ENCODE measurements at regions not wholly inside any gene's neighbourhood (a gene's known extent, or its start where the extent isn't known, plus 50 kb on each side); places are given as distances from the start of the nearest gene placed in this dataset.

DNA sequence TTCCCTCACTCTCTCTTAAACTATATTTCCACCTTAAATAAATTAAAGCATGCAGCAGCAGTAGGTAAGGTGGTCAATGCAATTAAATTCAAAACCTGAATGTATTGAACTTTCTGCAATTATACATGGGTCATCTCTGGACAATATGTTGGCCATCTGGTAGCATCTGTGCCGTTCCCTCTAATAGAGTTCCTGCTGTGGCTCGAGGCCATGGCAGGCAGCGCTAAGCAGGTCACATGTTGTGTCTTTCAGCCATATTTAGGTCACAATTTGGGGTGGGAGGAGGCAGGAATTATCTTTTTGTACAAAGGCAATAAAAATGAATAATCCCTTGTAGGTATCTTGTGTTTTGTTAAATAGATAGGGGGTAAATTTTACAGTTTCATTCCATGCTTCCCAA lies 676.2 kb downstream of the ZEB2 start:
- TF ChIP-seq, protein P1, sequence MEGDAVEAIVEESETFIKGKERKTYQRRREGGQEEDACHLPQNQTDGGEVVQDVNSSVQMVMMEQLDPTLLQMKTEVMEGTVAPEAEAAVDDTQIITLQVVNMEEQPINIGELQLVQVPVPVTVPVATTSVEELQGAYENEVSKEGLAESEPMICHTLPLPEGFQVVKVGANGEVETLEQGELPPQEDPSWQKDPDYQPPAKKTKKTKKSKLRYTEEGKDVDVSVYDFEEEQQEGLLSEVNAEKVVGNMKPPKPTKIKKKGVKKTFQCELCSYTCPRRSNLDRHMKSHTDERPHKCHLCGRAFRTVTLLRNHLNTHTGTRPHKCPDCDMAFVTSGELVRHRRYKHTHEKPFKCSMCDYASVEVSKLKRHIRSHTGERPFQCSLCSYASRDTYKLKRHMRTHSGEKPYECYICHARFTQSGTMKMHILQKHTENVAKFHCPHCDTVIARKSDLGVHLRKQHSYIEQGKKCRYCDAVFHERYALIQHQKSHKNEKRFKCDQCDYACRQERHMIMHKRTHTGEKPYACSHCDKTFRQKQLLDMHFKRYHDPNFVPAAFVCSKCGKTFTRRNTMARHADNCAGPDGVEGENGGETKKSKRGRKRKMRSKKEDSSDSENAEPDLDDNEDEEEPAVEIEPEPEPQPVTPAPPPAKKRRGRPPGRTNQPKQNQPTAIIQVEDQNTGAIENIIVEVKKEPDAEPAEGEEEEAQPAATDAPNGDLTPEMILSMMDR (IDR thresholded peaks at IDR 0.05), result no peak
- no peak for TF ChIP-seq POLR2A (IDR thresholded peaks at IDR 0.05)
